ENCODE measurements at regions not wholly inside any gene's neighbourhood (a gene's known extent, or its start where the extent isn't known, plus 50 kb on each side); places are given as distances from the start of the nearest gene placed in this dataset.

- H3K4me3 ChIP-seq (ENCODE audit: low read length), result no peak overlapping the region
- TF ChIP-seq CTCF (conservative IDR thresholded peaks at IDR 0.05; ENCODE audit: low read depth, low read length), result no peak
- no peak for DNase-seq (ENCODE audit: low read depth)
Measured at GRCh38 chr3:26353097-26353496, 269.5 kb upstream of the LRRC3B start.

- H3K4me3 ChIP-seq (ENCODE audit: low read length), result no peak overlapping the region
- TF ChIP-seq CTCF (conservative IDR thresholded peaks at IDR 0.05; ENCODE audit: low read depth, low read length), result no peak
- DNase-seq (ENCODE audit: low read depth), result no peak
Measured at GRCh38 chr3:26358405-26358804, 264.2 kb upstream of the LRRC3B start.

GRCh38 chr3:26365706-26366105, 256.9 kb upstream of the LRRC3B start:
- no peak for TF ChIP-seq CTCF (conservative IDR thresholded peaks at IDR 0.05; ENCODE audit: low read depth, low read length)
- H3K4me3 ChIP-seq (ENCODE audit: low read length), result no peak overlapping the region

GRCh38 chr3:26368312-26368711, 254.3 kb upstream of the LRRC3B start:
- H3K4me3 ChIP-seq (ENCODE audit: low read length), result no peak overlapping the region
- no peak for DNase-seq (ENCODE audit: low read depth)
- TF ChIP-seq CTCF (conservative IDR thresholded peaks at IDR 0.05; ENCODE audit: low read depth, low read length), result no peak

More at GRCh38 chr3:26365706-26366105, 256.9 kb upstream of the LRRC3B start:
- no peak for DNase-seq (ENCODE audit: low read depth)

- H3K4me3 ChIP-seq (ENCODE audit: low read length), result no peak overlapping the region
- no peak for DNase-seq (ENCODE audit: low read depth)
- TF ChIP-seq CTCF (conservative IDR thresholded peaks at IDR 0.05; ENCODE audit: low read depth, low read length), result no peak
Measured at GRCh38 chr3:26369133-26369532, 253.4 kb upstream of the LRRC3B start.

GRCh38 chr3:26375843-26376530, 246.6 kb upstream of the LRRC3B start:
- DNase-seq (ENCODE audit: low read depth), result no peak
- H3K4me3 ChIP-seq (ENCODE audit: low read length), result no peak overlapping the region
- TF ChIP-seq CTCF (conservative IDR thresholded peaks at IDR 0.05; ENCODE audit: low read depth, low read length), result no peak

GRCh38 chr3:26381411-26381810, 241.2 kb upstream of the LRRC3B start:
- H3K4me3 ChIP-seq (ENCODE audit: low read length), result no peak overlapping the region
- DNase-seq (ENCODE audit: low read depth), result no peak
- TF ChIP-seq CTCF (conservative IDR thresholded peaks at IDR 0.05; ENCODE audit: low read depth, low read length), result no peak

Measured in retinal pigment epithelial cell (primary cell).